GM21825 (cell line): ENCODE measurements at regions not wholly inside any gene's neighbourhood (a gene's known extent, or its start where the extent isn't known, plus 50 kb on each side); places are given as distances from the start of the nearest gene placed in this dataset.

Experiments
- ATAC-seq: cut with Tn5 transposase; IDR thresholded peaks from one replicate; pipeline ENCODE4 v1.9.1; 2021; ENCODE audit warnings: mild to moderate bottlenecking, moderate library complexity; ENCODE audit not compliant: unreplicated experiment

GRCh38 chr17:36885153-36885735 is 52.0 kb upstream of the LHX1 start:
- no peak for ATAC-seq

GRCh38 chr17:36885771-36886377 is 51.4 kb upstream of the LHX1 start:
- no peak for ATAC-seq
